ENCODE measurements at regions not wholly inside any gene's neighbourhood (a gene's known extent, or its start where the extent isn't known, plus 50 kb on each side); places are given as distances from the start of the nearest gene placed in this dataset.

- TF ChIP-seq SAP30 (IDR thresholded peaks at IDR 0.05; ENCODE audit: insufficient read depth, insufficient replicate concordance, low read length) (no peak), SRF (IDR thresholded peaks at IDR 0.05; ENCODE audit: low read depth, low read length) (no peak), POLR2A (IDR thresholded peaks at IDR 0.05; ENCODE audit: control extremely low read depth in 1 of 2, low read depth in 2 of 2, low read length in 2 of 2) (no peak), CHD2 (IDR thresholded peaks at IDR 0.05; ENCODE audit: low read length) (no peak), CEBPB (IDR thresholded peaks at IDR 0.05; ENCODE audit: low read depth, low read length) (no peak), TBP (IDR thresholded peaks at IDR 0.05; ENCODE audit: low read depth, low read length) (no peak)
These were observed 306.0 kb upstream of the ZNF507 start (continued) for GRCh38 chr19:32039440-32039839.
